HL-60 (cell line): ENCODE measurements at regions not wholly inside any gene's neighbourhood (a gene's known extent, or its start where the extent isn't known, plus 50 kb on each side); places are given as distances from the start of the nearest gene placed in this dataset.

Source experiments
- DNase-seq, 2 experiments: peaks; one replicate each; pipeline ENCODE4 v3.0.0-alpha.2; 2010 to 2020; ENCODE audit warnings: low read depth in 1 of 2, low spot score in 1 of 2
- H3K27ac ChIP-seq: fragments of 250-450 bp; sonication (Bioruptor Pico); replicated peaks from 2 replicates; pipeline ENCODE4 v1.5.1; 2020; ENCODE audit warnings: mild to moderate bottlenecking, moderate library complexity
- H3K27me3 ChIP-seq: fragments of 250-450 bp; sonication (Bioruptor Pico); 2 replicates; pipeline ENCODE4 v1.5.1; 2021; ENCODE audit warnings: mild to moderate bottlenecking, moderate library complexity; ENCODE audit not compliant: insufficient read depth, poor library complexity, severe bottlenecking
- H3K4me3 ChIP-seq: replicated peaks from 2 replicates; pipeline ENCODE4 v1.5.1; 2011; ENCODE audit warnings: mild to moderate bottlenecking, control low read depth, low read length; ENCODE audit not compliant: insufficient read depth
- GABPA ChIP-seq: IDR thresholded peaks from 2 replicates; pipeline ENCODE4 v1.6.1; 2012; ENCODE audit warnings: low read depth
- POLR2AphosphoS5 ChIP-seq: IDR thresholded peaks from 2 replicates; pipeline ENCODE4 v1.6.1; 2012; ENCODE audit warnings: low read depth
- SPI1 ChIP-seq: IDR thresholded peaks from 2 replicates; pipeline ENCODE4 v1.6.1; 2012; ENCODE audit warnings: low read depth, mild to moderate bottlenecking, borderline replicate concordance
- TF ChIP-seq, protein P1 (sequence below): IDR thresholded peaks from one replicate; pipeline ENCODE4 v1.5.1; 2011; ENCODE audit warnings: low read length, control low read depth, inconsistent platforms; ENCODE audit not compliant: insufficient read depth
- TF ChIP-seq, protein P2 (sequence below): IDR thresholded peaks from 2 replicates; pipeline ENCODE4 v1.6.1; 2012; ENCODE audit warnings: low read depth; ENCODE audit not compliant: insufficient replicate concordance

DNA sequence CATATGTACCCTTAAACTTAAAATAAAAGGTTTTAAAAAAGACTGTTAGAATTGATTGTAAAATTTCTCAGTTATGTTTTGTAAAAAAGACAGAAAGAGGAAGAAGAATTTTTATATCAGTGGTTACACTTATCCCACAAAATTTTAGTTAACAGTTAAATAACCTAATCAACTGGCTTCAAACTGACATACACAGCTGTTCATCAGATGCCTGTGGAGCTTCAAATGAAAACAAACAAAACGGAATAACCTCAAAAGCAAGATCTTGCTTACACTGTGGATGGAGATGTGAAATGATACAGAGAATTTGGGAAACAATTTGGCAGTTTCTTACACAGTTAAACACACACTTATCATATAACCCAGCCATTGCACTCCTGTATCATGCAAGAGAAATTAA, 521.0 kb downstream of the ETS1 start:
- H3K27ac ChIP-seq = no peak overlapping the region
- TF ChIP-seq, protein P1, sequence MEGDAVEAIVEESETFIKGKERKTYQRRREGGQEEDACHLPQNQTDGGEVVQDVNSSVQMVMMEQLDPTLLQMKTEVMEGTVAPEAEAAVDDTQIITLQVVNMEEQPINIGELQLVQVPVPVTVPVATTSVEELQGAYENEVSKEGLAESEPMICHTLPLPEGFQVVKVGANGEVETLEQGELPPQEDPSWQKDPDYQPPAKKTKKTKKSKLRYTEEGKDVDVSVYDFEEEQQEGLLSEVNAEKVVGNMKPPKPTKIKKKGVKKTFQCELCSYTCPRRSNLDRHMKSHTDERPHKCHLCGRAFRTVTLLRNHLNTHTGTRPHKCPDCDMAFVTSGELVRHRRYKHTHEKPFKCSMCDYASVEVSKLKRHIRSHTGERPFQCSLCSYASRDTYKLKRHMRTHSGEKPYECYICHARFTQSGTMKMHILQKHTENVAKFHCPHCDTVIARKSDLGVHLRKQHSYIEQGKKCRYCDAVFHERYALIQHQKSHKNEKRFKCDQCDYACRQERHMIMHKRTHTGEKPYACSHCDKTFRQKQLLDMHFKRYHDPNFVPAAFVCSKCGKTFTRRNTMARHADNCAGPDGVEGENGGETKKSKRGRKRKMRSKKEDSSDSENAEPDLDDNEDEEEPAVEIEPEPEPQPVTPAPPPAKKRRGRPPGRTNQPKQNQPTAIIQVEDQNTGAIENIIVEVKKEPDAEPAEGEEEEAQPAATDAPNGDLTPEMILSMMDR = no peak
- TF ChIP-seq SPI1 (no peak), GABPA (no peak), POLR2AphosphoS5 (no peak)
- TF ChIP-seq, protein P2, sequence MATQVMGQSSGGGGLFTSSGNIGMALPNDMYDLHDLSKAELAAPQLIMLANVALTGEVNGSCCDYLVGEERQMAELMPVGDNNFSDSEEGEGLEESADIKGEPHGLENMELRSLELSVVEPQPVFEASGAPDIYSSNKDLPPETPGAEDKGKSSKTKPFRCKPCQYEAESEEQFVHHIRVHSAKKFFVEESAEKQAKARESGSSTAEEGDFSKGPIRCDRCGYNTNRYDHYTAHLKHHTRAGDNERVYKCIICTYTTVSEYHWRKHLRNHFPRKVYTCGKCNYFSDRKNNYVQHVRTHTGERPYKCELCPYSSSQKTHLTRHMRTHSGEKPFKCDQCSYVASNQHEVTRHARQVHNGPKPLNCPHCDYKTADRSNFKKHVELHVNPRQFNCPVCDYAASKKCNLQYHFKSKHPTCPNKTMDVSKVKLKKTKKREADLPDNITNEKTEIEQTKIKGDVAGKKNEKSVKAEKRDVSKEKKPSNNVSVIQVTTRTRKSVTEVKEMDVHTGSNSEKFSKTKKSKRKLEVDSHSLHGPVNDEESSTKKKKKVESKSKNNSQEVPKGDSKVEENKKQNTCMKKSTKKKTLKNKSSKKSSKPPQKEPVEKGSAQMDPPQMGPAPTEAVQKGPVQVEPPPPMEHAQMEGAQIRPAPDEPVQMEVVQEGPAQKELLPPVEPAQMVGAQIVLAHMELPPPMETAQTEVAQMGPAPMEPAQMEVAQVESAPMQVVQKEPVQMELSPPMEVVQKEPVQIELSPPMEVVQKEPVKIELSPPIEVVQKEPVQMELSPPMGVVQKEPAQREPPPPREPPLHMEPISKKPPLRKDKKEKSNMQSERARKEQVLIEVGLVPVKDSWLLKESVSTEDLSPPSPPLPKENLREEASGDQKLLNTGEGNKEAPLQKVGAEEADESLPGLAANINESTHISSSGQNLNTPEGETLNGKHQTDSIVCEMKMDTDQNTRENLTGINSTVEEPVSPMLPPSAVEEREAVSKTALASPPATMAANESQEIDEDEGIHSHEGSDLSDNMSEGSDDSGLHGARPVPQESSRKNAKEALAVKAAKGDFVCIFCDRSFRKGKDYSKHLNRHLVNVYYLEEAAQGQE = no peak
- DNase-seq = no peak
- no peaks in the 10 kb centered on the region for H3K27me3 ChIP-seq
- H3K4me3 ChIP-seq = no peak overlapping the region

DNA sequence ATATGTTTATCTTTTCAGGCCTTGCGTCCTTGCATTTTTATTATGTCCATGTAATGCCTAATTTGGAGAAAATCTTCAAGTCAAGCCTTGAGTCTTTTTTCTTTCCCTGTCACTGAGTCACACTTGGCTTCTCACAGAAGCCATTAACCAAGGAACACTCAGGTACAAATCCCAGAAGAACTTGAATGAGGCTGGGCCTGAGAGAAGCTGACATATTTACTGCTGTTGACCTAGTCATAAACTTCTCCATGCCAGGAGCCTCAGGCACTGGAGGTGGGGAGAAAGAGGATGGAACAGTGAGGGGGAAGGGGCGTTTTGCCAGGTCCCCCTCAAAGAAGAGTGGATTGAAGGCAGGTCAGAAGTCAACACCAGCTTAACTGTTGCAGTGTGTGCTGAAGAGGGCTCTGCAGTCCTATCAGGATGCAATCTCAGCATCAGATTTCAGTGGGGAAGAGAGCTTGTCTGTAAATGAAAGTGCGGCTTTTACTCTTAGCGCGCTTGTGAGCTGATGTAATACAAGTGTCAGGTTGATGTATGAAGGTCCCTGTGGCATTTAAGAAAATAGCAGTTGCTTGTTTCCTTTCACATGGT, 526.0 kb downstream of the ETS1 start:
- no peak for TF ChIP-seq POLR2AphosphoS5
- TF ChIP-seq, protein P2 = no peak
- TF ChIP-seq GABPA = no peak
- no peak for TF ChIP-seq SPI1
- TF ChIP-seq, protein P1 = no peak
- no peak overlapping the region for H3K4me3 ChIP-seq
- H3K27ac ChIP-seq = no peak overlapping the region
- DNase-seq = no peak
- H3K27me3 ChIP-seq = no peaks in the 10 kb centered on the region

DNA sequence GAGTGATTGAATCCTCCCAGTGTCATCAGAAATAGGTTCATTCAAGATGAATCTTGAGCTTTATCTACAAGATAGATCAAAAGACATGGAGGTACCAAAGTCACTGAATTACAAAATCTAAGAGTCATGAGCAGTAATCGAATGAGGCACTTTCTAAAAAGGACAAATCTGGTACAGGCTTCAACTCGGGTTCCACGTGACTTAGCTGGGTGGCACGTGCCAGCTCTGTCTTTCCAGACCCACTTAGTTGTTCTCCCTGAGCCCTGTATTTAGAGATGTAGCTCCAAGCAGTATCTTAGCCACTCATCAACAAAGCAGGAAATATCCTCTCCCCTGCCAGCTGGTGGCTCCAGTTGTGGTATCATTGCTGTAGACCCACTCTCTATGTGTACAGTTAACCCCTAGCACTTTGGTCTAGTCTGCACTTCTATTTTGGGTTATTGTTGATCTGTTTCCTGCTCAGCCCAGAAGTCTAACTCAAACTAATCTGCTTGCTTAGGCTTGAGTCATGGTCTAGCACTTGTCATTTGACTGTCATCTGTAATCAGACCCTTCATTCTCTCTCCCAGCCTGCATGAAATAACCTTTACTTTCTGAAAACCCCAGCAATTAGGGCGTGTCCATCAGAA, 528.7 kb downstream of the ETS1 start:
- DNase-seq = no peak
- no peak overlapping the region for H3K27ac ChIP-seq
- TF ChIP-seq, protein P2 = no peak
- TF ChIP-seq, protein P1 = no peak
- no peak for TF ChIP-seq SPI1
- no peaks in the 10 kb centered on the region for H3K27me3 ChIP-seq
- H3K4me3 ChIP-seq = no peak overlapping the region
